DMS53 treated with DMSO at 0.1 percent for 48 hours (cell line): ENCODE measurements at regions not wholly inside any gene's neighbourhood (a gene's known extent, or its start where the extent isn't known, plus 50 kb on each side); places are given as distances from the start of the nearest gene placed in this dataset.
"Not testable (repeated sequence)": the region's sequence is repeated elsewhere in the genome, so short reads cannot be mapped to it uniquely, and the experiment has no call there.

Experiments
- DNase-seq: peaks from one replicate; lab custom pipeline; 2025; ENCODE audit not compliant: unreplicated experiment; lab: John Stamatoyannopoulos, UW

- no peak for DNase-seq
Measured at GRCh38 chr6:130494729-130495128, 128.9 kb downstream of the TMEM200A start.

- DNase-seq: no peak
Measured at GRCh38 chr6:130500693-130501092, 134.9 kb downstream of the TMEM200A start.

GRCh38 chr6:130503146-130503545 lies 137.3 kb downstream of the TMEM200A start:
- no peak for DNase-seq

- no peak for DNase-seq
Measured at GRCh38 chr6:130505808-130506598, 140.2 kb downstream of the TMEM200A start.

- DNase-seq: not testable (repeated sequence)
Measured at GRCh38 chr6:130507005-130507665, 141.3 kb downstream of the TMEM200A start.

- no peak for DNase-seq
Measured at GRCh38 chr6:130507666-130508028, 141.8 kb downstream of the TMEM200A start.

GRCh38 chr6:130513770-130514169 lies 148.0 kb downstream of the TMEM200A start:
- DNase-seq: no peak

GRCh38 chr6:130514712-130515111 lies 148.9 kb downstream of the TMEM200A start:
- DNase-seq: no peak

- DNase-seq: no peak
Measured at GRCh38 chr6:130515306-130515705, 149.5 kb downstream of the TMEM200A start.

GRCh38 chr6:130516604-130517003 lies 150.8 kb downstream of the TMEM200A start:
- DNase-seq: no peak

- DNase-seq: no peak
Measured at GRCh38 chr6:130517444-130517931, 151.7 kb downstream of the TMEM200A start.

GRCh38 chr6:130518588-130518987 lies 152.8 kb downstream of the TMEM200A start:
- no peak for DNase-seq

- no peak for DNase-seq
Measured at GRCh38 chr6:130520221-130520620, 154.4 kb downstream of the TMEM200A start.

GRCh38 chr6:130520801-130521200 lies 155.0 kb downstream of the TMEM200A start:
- DNase-seq: no peak

- no peak for DNase-seq
Measured at GRCh38 chr6:130524552-130524951, 158.7 kb downstream of the TMEM200A start.

GRCh38 chr6:130525408-130525807 lies 159.6 kb downstream of the TMEM200A start:
- no peak for DNase-seq

GRCh38 chr6:130526466-130526865 lies 160.6 kb downstream of the TMEM200A start:
- DNase-seq: no peak

- no peak for DNase-seq
Measured at GRCh38 chr6:130527173-130527572, 161.4 kb downstream of the TMEM200A start.

GRCh38 chr6:130529569-130530149 lies 163.8 kb downstream of the TMEM200A start:
- DNase-seq: no peak

- DNase-seq: no peak
Measured at GRCh38 chr6:130534627-130535026, 168.8 kb downstream of the TMEM200A start.

- DNase-seq: no peak
Measured at GRCh38 chr6:130535242-130535641, 169.4 kb downstream of the TMEM200A start.

- no peak for DNase-seq
Measured at GRCh38 chr6:130537447-130537846, 171.6 kb downstream of the TMEM200A start.
